Natural killer cell (primary cell): ENCODE measurements at regions not wholly inside any gene's neighbourhood (a gene's known extent, or its start where the extent isn't known, plus 50 kb on each side); places are given as distances from the start of the nearest gene placed in this dataset.

ENCODE experiments used
- ATAC-seq, 3 donors: fragments of 150-1000 bp in 2 of 3; fragments of 200-7000 bp in 1 of 3; cut with Tn5 transposase; 1 replicate in 1 of 3; 2 replicates in 2 of 3; pipeline ENCODE4 v1.10.0; 2021; ENCODE audit warnings: mild to moderate bottlenecking in 2 of 3, moderate library complexity in 2 of 3
- DNase-seq, 2 donors: peaks; one replicate each; pipeline versions ENCODE4 v3.0.0 to v3.0.0-alpha.2; 2013 to 2021; ENCODE audit warnings: mixed read lengths in 1 of 2
- H3K27ac ChIP-seq: one replicate; pipeline ENCODE4 v1.5.1; 2013; ENCODE audit warnings: mild to moderate bottlenecking, low read length
- H3K27me3 ChIP-seq: one replicate; pipeline ENCODE4 v1.6.1; 2013; ENCODE audit warnings: low read length; ENCODE audit not compliant: control insufficient read depth, insufficient read depth
- H3K36me3 ChIP-seq: one replicate; pipeline ENCODE4 v1.6.1; 2013; ENCODE audit warnings: low read length; ENCODE audit not compliant: control insufficient read depth, insufficient read depth
- H3K4me1 ChIP-seq: one replicate; pipeline ENCODE4 v1.6.1; 2013; ENCODE audit warnings: low read length; ENCODE audit not compliant: control insufficient read depth, insufficient read depth
- H3K4me3 ChIP-seq: one replicate; pipeline ENCODE4 v1.5.1; 2013; ENCODE audit warnings: low read length
- H3K9me3 ChIP-seq: one replicate; pipeline ENCODE4 v1.6.1; 2013; ENCODE audit warnings: low read length; ENCODE audit not compliant: control insufficient read depth, insufficient read depth
- H3K27ac Mint-ChIP-seq, 2 donors: one replicate each; pipeline ENCODE4 v1.8.0; 2022; ENCODE audit warnings: mild to moderate bottlenecking in 2 of 2, mixed read lengths in 2 of 2, moderate library complexity in 1 of 2
- H3K27me3 Mint-ChIP-seq, 2 donors: one replicate each; pipeline ENCODE4 v1.8.0; 2022; ENCODE audit warnings: low read depth in 2 of 2, mixed read lengths in 2 of 2
- H3K36me3 Mint-ChIP-seq: one replicate; pipeline ENCODE4 v1.8.0; 2022; ENCODE audit warnings: mixed read lengths
- H3K4me1 Mint-ChIP-seq, 2 donors: one replicate each; pipeline ENCODE4 v1.8.0; 2022; ENCODE audit warnings: mixed read lengths in 2 of 2
- H3K4me3 Mint-ChIP-seq: one replicate; pipeline ENCODE4 v1.8.0; 2022; ENCODE audit warnings: mild to moderate bottlenecking, moderate library complexity, mixed read lengths
- H3K9me3 Mint-ChIP-seq, 2 donors: one replicate each; pipeline ENCODE4 v1.8.0; 2022; ENCODE audit warnings: mixed read lengths in 2 of 2
- WGBS: methylation state at CpG from one replicate; pipeline ENCODE4 v1.1.7; 2013; ENCODE audit warnings: missing lambda C conversion rate; ENCODE audit not compliant: insufficient coverage; 5-methylcytosine and 5-hydroxymethylcytosine counted together
- intact Hi-C: fragments of 100-400 bp; cut with micrococcal nuclease; formaldehyde crosslinking; loops from one replicate; pipeline ENCODE4 v1.14.2; 2022
- TF ChIP-seq, protein P1 (sequence below): fragments of 200-600 bp; IDR thresholded peaks from one replicate; pipeline ENCODE4 v1.8.0; 2022; ENCODE audit warnings: antibody characterized with exemption

DNA sequence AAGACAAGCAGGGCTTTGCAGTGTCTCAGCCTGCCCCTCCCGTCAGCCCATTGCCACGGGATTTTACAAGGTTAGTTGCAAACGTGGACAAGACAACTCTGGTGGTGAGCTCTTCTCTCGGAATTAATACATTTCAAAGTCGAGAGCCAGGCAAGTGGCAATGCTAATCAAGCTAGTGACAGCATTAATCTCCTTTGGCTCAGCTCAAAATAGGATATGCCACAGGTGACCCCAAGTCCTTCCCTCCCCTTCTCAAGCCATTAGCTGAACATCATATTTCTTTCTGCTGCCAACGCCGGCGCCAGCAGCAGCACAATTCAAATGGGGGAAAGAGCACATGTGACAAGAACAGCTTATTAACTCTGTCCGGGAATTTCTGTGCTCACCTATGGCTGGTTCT lies 190.1 kb downstream of the ATPSCKMT start:
- no peak overlapping the region for H3K4me3 ChIP-seq
- TF ChIP-seq, protein P1, sequence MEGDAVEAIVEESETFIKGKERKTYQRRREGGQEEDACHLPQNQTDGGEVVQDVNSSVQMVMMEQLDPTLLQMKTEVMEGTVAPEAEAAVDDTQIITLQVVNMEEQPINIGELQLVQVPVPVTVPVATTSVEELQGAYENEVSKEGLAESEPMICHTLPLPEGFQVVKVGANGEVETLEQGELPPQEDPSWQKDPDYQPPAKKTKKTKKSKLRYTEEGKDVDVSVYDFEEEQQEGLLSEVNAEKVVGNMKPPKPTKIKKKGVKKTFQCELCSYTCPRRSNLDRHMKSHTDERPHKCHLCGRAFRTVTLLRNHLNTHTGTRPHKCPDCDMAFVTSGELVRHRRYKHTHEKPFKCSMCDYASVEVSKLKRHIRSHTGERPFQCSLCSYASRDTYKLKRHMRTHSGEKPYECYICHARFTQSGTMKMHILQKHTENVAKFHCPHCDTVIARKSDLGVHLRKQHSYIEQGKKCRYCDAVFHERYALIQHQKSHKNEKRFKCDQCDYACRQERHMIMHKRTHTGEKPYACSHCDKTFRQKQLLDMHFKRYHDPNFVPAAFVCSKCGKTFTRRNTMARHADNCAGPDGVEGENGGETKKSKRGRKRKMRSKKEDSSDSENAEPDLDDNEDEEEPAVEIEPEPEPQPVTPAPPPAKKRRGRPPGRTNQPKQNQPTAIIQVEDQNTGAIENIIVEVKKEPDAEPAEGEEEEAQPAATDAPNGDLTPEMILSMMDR, result no peak
- WGBS, result 81% methylated on average over 9 of the region's 9 CpGs
- peaks cover 3 to 6% of the 10 kb centered on the region in 2 donors for H3K9me3 Mint-ChIP-seq
- no peak overlapping the region for H3K4me3 Mint-ChIP-seq
- no peaks in the 10 kb centered on the region for H3K9me3 ChIP-seq
- no peaks in the 10 kb centered on the region for H3K4me1 Mint-ChIP-seq
- intact Hi-C loops, result no loop called here
- H3K27ac Mint-ChIP-seq, result no peak overlapping the region
- H3K27me3 Mint-ChIP-seq, result no peaks in the 10 kb centered on the region
- H3K4me1 ChIP-seq, result no peaks in the 10 kb centered on the region
- DNase-seq, result no peak
- no peaks in the 10 kb centered on the region for H3K27me3 ChIP-seq
- no peak for ATAC-seq
- H3K36me3 ChIP-seq, result no peaks in the 10 kb centered on the region
- no peaks in the 10 kb centered on the region for H3K36me3 Mint-ChIP-seq
- no peak overlapping the region for H3K27ac ChIP-seq

DNA sequence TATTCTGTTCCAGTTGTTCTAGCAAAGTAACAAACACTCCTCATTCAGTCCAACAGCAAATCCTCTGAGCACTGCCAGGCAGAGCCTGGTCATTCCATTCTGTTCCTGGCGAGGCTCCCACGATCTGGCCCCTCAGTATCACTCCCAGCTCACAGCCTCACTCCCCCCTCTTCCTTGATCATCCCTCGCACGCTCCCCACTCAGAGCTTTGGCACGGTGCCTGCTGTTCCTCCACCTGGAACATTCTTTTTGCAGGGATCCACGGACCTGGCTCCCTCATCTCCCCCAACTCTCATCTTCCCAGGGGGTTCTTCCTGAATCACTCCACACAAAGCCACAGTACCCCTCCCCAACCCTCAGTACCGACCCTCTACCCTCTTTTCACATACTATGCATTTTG lies 192.3 kb downstream of the ATPSCKMT start:
- DNase-seq, result no peak
- H3K36me3 Mint-ChIP-seq, result peaks cover 7% of the 10 kb centered on the region
- no peak overlapping the region for H3K4me3 Mint-ChIP-seq
- no peak for ATAC-seq
- H3K4me1 Mint-ChIP-seq, result no peaks in the 10 kb centered on the region
- no peaks in the 10 kb centered on the region for H3K9me3 ChIP-seq
- WGBS, result 75% methylated on average over 7 of the region's 7 CpGs
- no peak overlapping the region for H3K27ac Mint-ChIP-seq
- H3K27me3 Mint-ChIP-seq, result no peaks in the 10 kb centered on the region
- no peak overlapping the region for H3K27ac ChIP-seq
- no peak overlapping the region for H3K4me3 ChIP-seq
- no peaks in the 10 kb centered on the region for H3K27me3 ChIP-seq
- no peaks in the 10 kb centered on the region for H3K36me3 ChIP-seq
- intact Hi-C loops, result no loop called here
- TF ChIP-seq, protein P1, result no peak
- peaks cover 11 to 13% of the 10 kb centered on the region in 2 donors for H3K9me3 Mint-ChIP-seq
- no peaks in the 10 kb centered on the region for H3K4me1 ChIP-seq

DNA sequence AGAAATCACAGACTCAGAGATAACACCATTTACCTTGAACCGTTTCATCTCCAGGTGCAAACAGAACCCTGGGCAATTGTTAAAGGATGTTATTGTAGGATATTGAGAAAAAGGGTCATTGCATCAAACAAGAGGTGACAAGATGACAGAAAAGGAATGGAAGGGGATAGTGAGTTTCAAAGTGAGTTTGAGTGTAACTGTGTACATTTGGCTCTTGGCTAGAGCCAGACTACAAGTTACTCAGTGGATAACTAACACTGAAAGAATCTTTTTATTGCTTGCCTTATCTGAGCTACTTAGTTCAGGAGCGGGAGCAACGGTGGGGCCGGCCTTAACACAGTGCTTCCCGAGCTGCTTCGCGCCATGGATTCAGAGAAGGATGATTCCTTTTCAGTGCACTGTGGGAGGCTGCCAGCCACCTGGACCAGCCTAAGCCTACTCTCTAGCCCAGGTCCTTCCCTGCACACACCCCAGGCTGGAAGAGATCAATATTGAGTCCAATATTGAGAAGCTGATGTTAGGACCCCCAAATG lies 193.4 kb downstream of the ATPSCKMT start:
- peaks cover 7% of the 10 kb centered on the region for H3K36me3 Mint-ChIP-seq
- H3K27me3 Mint-ChIP-seq, result no peaks in the 10 kb centered on the region
- Histone ChIP-seq H3K4me1 (no peaks in the 10 kb centered on the region), H3K27ac (no peak overlapping the region), H3K27me3 (no peaks in the 10 kb centered on the region), H3K4me3 (no peak overlapping the region), H3K36me3 (no peaks in the 10 kb centered on the region), H3K9me3 (peaks cover 9% of the 10 kb centered on the region)
- ATAC-seq (no peak), DNase-seq (no peak)
- no peak overlapping the region for H3K27ac Mint-ChIP-seq
- no peaks in the 10 kb centered on the region for H3K4me1 Mint-ChIP-seq
- no peak overlapping the region for H3K4me3 Mint-ChIP-seq
- H3K9me3 Mint-ChIP-seq, result peaks cover 12 to 14% of the 10 kb centered on the region in 2 donors
- intact Hi-C loops, result no loop called here
- TF ChIP-seq, protein P1, result no peak
- 64% methylated on average over 7 of the region's 7 CpGs for WGBS

GRCh38 chr5:10049858-10050455 lies 199.7 kb downstream of the ATPSCKMT start:
- H3K9me3 ChIP-seq, result peaks cover 13% of the 10 kb centered on the region
- Mint-ChIP-seq H3K27me3 (no peaks in the 10 kb centered on the region), H3K27ac (no peak overlapping the region), H3K36me3 (peaks cover 15% of the 10 kb centered on the region), H3K4me1 (no peaks in the 10 kb centered on the region), H3K9me3 (peaks cover 17 to 20% of the 10 kb centered on the region in 2 donors), H3K4me3 (no peak overlapping the region)
- WGBS, result 92% methylated on average over 1 of the region's 1 CpG
- no peak overlapping the region for H3K27ac ChIP-seq
- DNase-seq, result no peak
- no peaks in the 10 kb centered on the region for H3K36me3 ChIP-seq
- no peaks in the 10 kb centered on the region for H3K27me3 ChIP-seq
- H3K4me3 ChIP-seq, result no peak overlapping the region
- TF ChIP-seq, protein P1, result no peak
- no peak for ATAC-seq
- intact Hi-C loops, result no loop called here
- H3K4me1 ChIP-seq, result no peaks in the 10 kb centered on the region
